ENCODE measurements at regions not wholly inside any gene's neighbourhood (a gene's known extent, or its start where the extent isn't known, plus 50 kb on each side); places are given as distances from the start of the nearest gene placed in this dataset.

DNA sequence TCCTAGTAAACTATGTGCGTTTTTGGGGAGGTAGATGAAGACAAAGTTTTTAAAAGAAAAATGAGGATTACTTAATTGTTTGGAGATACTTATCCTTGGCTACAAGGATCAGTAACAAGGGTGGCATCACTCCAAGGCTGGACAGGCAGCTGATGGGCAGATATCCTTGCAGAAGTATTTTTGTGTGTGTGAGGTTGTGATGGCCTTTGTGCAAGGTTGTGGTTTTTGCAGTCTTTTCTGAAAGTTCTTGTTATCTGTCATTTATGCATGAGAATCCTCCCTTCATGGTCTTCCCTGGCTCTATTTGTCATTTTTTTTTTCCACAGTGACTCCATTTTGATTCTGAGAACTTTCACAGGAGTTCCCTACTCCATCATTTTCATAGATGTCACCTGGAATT, 96.0 kb upstream of the C1GALT1C1 start:
- no peak overlapping the region for H3K27ac Mint-ChIP-seq
- no CpG with 5 or more reads among the region's 1 CpG for WGBS (ENCODE audit: extremely low coverage, insufficient read length, low lambda C conversion rate)
- no peak overlapping the region for H3K4me3 Mint-ChIP-seq
- no peak overlapping the region for H3K18ac ChIP-seq (ENCODE audit: insufficient read length, low read depth, low read length)
- H2BK15ac ChIP-seq (ENCODE audit: low read depth, low read length), result no peak overlapping the region
- H2BK5ac ChIP-seq (ENCODE audit: insufficient read length, low read length), result no peak overlapping the region
- no peak overlapping the region for H4K5ac ChIP-seq (ENCODE audit: insufficient read length, low read depth, low read length)
- peaks cover 0 to 2% (median 0%) of the 10 kb centered on the region in 3 experiments; a peak in 2 of 7 replicates for H3K36me3 Mint-ChIP-seq (ENCODE audit: insufficient read depth in 1 of 3, low read depth in 3 of 3)
- H2AFZ ChIP-seq (ENCODE audit: low read length), result no peak overlapping the region
- no peak overlapping the region for H2BK120ac ChIP-seq (ENCODE audit: low read depth, low read length, poor library complexity, severe bottlenecking)
- H4K20me1 ChIP-seq (ENCODE audit: control insufficient read depth, insufficient read depth, insufficient read length), result no peaks in the 10 kb centered on the region
- H3K23me2 ChIP-seq (ENCODE audit: insufficient read length, low read depth, low read length, poor library complexity, severe bottlenecking), result no peaks in the 10 kb centered on the region
- H3K23ac ChIP-seq (ENCODE audit: insufficient read length, low read depth, low read length), result no peak overlapping the region
- DNase-seq, result no peak
- H3T11ph ChIP-seq (ENCODE audit: low read length), result no peak overlapping the region
- no peak overlapping the region for H3K9ac ChIP-seq (ENCODE audit: extremely low read depth, insufficient read length, low read length)
- peaks cover 8% of the 10 kb centered on the region for H3K9me3 ChIP-seq (ENCODE audit: control insufficient read depth, low read depth, low read length)
- no peak overlapping the region for H3K27ac ChIP-seq (ENCODE audit: insufficient read length, low read depth, low read length)
- no peak overlapping the region for H4K8ac ChIP-seq (replicated peaks; ENCODE audit: insufficient read length, low read depth, low read length)
- no peak overlapping the region for H3K4ac ChIP-seq (ENCODE audit: low read depth, low read length)
- no peak overlapping the region for H2BK20ac ChIP-seq (ENCODE audit: low read depth, low read length, poor library complexity, severe bottlenecking)
- H4K91ac ChIP-seq (ENCODE audit: insufficient read length, low read depth, low read length), result no peak overlapping the region
- no peak overlapping the region for H2BK12ac ChIP-seq (ENCODE audit: insufficient read length, low read depth, low read length)
- H3K14ac ChIP-seq (ENCODE audit: insufficient read depth, low read length), result no peak overlapping the region
- H3K27me3 Mint-ChIP-seq (ENCODE audit: low read depth), result peaks cover 11% of the 10 kb centered on the region
- no peaks in the 10 kb centered on the region for H3K27me3 ChIP-seq (ENCODE audit: insufficient read depth, low read length)
- no peak overlapping the region for H3K4me2 ChIP-seq (ENCODE audit: insufficient read depth, insufficient read length, low read length)
- TF ChIP-seq, protein P1, sequence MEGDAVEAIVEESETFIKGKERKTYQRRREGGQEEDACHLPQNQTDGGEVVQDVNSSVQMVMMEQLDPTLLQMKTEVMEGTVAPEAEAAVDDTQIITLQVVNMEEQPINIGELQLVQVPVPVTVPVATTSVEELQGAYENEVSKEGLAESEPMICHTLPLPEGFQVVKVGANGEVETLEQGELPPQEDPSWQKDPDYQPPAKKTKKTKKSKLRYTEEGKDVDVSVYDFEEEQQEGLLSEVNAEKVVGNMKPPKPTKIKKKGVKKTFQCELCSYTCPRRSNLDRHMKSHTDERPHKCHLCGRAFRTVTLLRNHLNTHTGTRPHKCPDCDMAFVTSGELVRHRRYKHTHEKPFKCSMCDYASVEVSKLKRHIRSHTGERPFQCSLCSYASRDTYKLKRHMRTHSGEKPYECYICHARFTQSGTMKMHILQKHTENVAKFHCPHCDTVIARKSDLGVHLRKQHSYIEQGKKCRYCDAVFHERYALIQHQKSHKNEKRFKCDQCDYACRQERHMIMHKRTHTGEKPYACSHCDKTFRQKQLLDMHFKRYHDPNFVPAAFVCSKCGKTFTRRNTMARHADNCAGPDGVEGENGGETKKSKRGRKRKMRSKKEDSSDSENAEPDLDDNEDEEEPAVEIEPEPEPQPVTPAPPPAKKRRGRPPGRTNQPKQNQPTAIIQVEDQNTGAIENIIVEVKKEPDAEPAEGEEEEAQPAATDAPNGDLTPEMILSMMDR (conservative IDR thresholded peaks at IDR 0.05), result no peak
- no peaks in the 10 kb centered on the region for H3K4me1 ChIP-seq (ENCODE audit: insufficient read depth, low read length)
- H3K4me1 Mint-ChIP-seq, result no peaks in the 10 kb centered on the region
- H3K79me2 ChIP-seq (ENCODE audit: insufficient read depth, low read length), result no peaks in the 10 kb centered on the region
- H3K56ac ChIP-seq (ENCODE audit: insufficient read length, low read depth, low read length), result no peak overlapping the region
- H3K9me3 Mint-ChIP-seq, result peaks cover 61 to 66% of the 10 kb centered on the region in 2 experiments
- no peak overlapping the region for H2AK5ac ChIP-seq (ENCODE audit: insufficient read length, low read length)
- no peaks in the 10 kb centered on the region for H3K79me1 ChIP-seq (ENCODE audit: insufficient read depth, low read depth, low read length, poor library complexity, severe bottlenecking)
